Ishikawa (cell line): ENCODE measurements at regions not wholly inside any gene's neighbourhood (a gene's known extent, or its start where the extent isn't known, plus 50 kb on each side); places are given as distances from the start of the nearest gene placed in this dataset.

ENCODE experiments used
- CEBPB ChIP-seq: IDR thresholded peaks from 2 replicates; pipeline ENCODE4 v1.6.1; 2012
- CREB1 ChIP-seq: IDR thresholded peaks from 2 replicates; pipeline ENCODE4 v1.6.1; 2012; ENCODE audit warnings: low read depth
- EGR1 ChIP-seq: IDR thresholded peaks from 2 replicates; pipeline ENCODE4 v1.6.1; 2012
- EP300 ChIP-seq: IDR thresholded peaks from 2 replicates; pipeline ENCODE4 v1.6.1; 2012; ENCODE audit warnings: borderline replicate concordance
- FOXM1 ChIP-seq: IDR thresholded peaks from 2 replicates; pipeline ENCODE4 v1.6.1; 2012; ENCODE audit warnings: low read depth, borderline replicate concordance
- MAX ChIP-seq: IDR thresholded peaks from 2 replicates; pipeline ENCODE4 v1.6.1; 2012
- NFIC ChIP-seq: IDR thresholded peaks from 2 replicates; pipeline ENCODE4 v1.6.1; 2012
- RAD21 ChIP-seq: IDR thresholded peaks from 2 replicates; pipeline ENCODE4 v1.6.1; 2012; ENCODE audit warnings: low read depth
- REST ChIP-seq: IDR thresholded peaks from 2 replicates; pipeline ENCODE4 v1.6.1; 2012; ENCODE audit warnings: low read depth, mild to moderate bottlenecking
- TAF1 ChIP-seq: IDR thresholded peaks from 2 replicates; pipeline ENCODE4 v1.6.1; 2012; ENCODE audit warnings: low read depth, mild to moderate bottlenecking
- TEAD4 ChIP-seq: IDR thresholded peaks from 2 replicates; pipeline ENCODE4 v1.6.1; 2012
- USF1 ChIP-seq: IDR thresholded peaks from 2 replicates; pipeline ENCODE4 v1.6.1; 2012
- YY1 ChIP-seq: IDR thresholded peaks from 2 replicates; pipeline ENCODE4 v1.6.1; 2012; ENCODE audit warnings: low read depth

- no peak for TF ChIP-seq YY1
- no peak for TF ChIP-seq MAX
- TF ChIP-seq TEAD4, result no peak
- TF ChIP-seq CEBPB, result no peak
- TF ChIP-seq USF1, result no peak
- TF ChIP-seq EGR1, result no peak
- TF ChIP-seq RAD21, result no peak
- TF ChIP-seq TAF1, result no peak
- TF ChIP-seq FOXM1, result no peak
- no peak for TF ChIP-seq CREB1
- TF ChIP-seq EP300, result no peak
- TF ChIP-seq NFIC, result no peak
- no peak for TF ChIP-seq REST
Measured at GRCh38 chr2:134014196-134014960, 239.5 kb upstream of the MGAT5 start.
